ENCODE measurements at regions not wholly inside any gene's neighbourhood (a gene's known extent, or its start where the extent isn't known, plus 50 kb on each side); places are given as distances from the start of the nearest gene placed in this dataset.
"Not testable (repeated sequence)": the region's sequence is repeated elsewhere in the genome, so short reads cannot be mapped to it uniquely, and the experiment has no call there.

GRCh38 chr3:153634683-153635082 lies 472.7 kb downstream of the RAP2B start:
- Histone ChIP-seq H3K4me2 (ENCODE audit: low read length) (no peak overlapping the region), H3K79me2 (ENCODE audit: low read length) (no peaks in the 10 kb centered on the region), H3K27me3 (ENCODE audit: low read depth, low read length) (peaks cover 7% of the 10 kb centered on the region; the same call in 1 of the 2 replicates), H3K36me3 (replicated peaks; ENCODE audit: low read depth, low read length) (no peaks in the 10 kb centered on the region), H3K4me3 (ENCODE audit: low read length) (no peak overlapping the region), H2AFZ (ENCODE audit: low read depth, low read length) (no peak overlapping the region), H3K9ac (ENCODE audit: low read length) (no peak overlapping the region), H3K9me3 (ENCODE audit: insufficient read depth, low read length) (no peaks in the 10 kb centered on the region), H4K20me1 (ENCODE audit: insufficient read depth, low read length) (no peaks in the 10 kb centered on the region), H3K27ac (ENCODE audit: low read length) (no peak overlapping the region), H3K4me1 (ENCODE audit: low read length) (no peaks in the 10 kb centered on the region)
- TF ChIP-seq CTCF (IDR thresholded peaks at IDR 0.05; ENCODE audit: low read depth, low read length) (no peak), EZH2phosphoT487 (IDR thresholded peaks at IDR 0.05; ENCODE audit: low read depth) (no peak)

- H3K27me3 ChIP-seq (ENCODE audit: low read depth, low read length) = no peaks in the 10 kb centered on the region
- H3K27ac ChIP-seq (ENCODE audit: low read length) = no peak overlapping the region
- no peak overlapping the region for H2AFZ ChIP-seq (ENCODE audit: low read depth, low read length)
- TF ChIP-seq CTCF (IDR thresholded peaks at IDR 0.05; ENCODE audit: low read depth, low read length) (no peak), EZH2phosphoT487 (IDR thresholded peaks at IDR 0.05; ENCODE audit: low read depth) (no peak)
- no peaks in the 10 kb centered on the region for H3K4me1 ChIP-seq (ENCODE audit: low read length)
- no peaks in the 10 kb centered on the region for H4K20me1 ChIP-seq (ENCODE audit: insufficient read depth, low read length)
- H3K4me3 ChIP-seq (ENCODE audit: low read length) = no peak overlapping the region
- H3K36me3 ChIP-seq (replicated peaks; ENCODE audit: low read depth, low read length) = no peaks in the 10 kb centered on the region
- no peak overlapping the region for H3K4me2 ChIP-seq (ENCODE audit: low read length)
- no peaks in the 10 kb centered on the region for H3K79me2 ChIP-seq (ENCODE audit: low read length)
- no peaks in the 10 kb centered on the region for H3K9me3 ChIP-seq (ENCODE audit: insufficient read depth, low read length)
- H3K9ac ChIP-seq (ENCODE audit: low read length) = no peak overlapping the region
Observed at GRCh38 chr3:153639631-153640030, 477.6 kb downstream of the RAP2B start.

GRCh38 chr3:153640689-153641665 lies 479.0 kb downstream of the RAP2B start:
- Histone ChIP-seq H3K27me3 (ENCODE audit: low read depth, low read length) (no peaks in the 10 kb centered on the region), H3K4me1 (ENCODE audit: low read length) (no peaks in the 10 kb centered on the region), H3K36me3 (replicated peaks; ENCODE audit: low read depth, low read length) (no peaks in the 10 kb centered on the region), H3K4me3 (ENCODE audit: low read length) (no peak overlapping the region), H3K4me2 (ENCODE audit: low read length) (no peak overlapping the region), H3K9ac (ENCODE audit: low read length) (no peak overlapping the region), H2AFZ (ENCODE audit: low read depth, low read length) (no peak overlapping the region), H3K9me3 (ENCODE audit: insufficient read depth, low read length) (no peaks in the 10 kb centered on the region), H3K27ac (ENCODE audit: low read length) (no peak overlapping the region), H3K79me2 (ENCODE audit: low read length) (no peaks in the 10 kb centered on the region), H4K20me1 (ENCODE audit: insufficient read depth, low read length) (no peaks in the 10 kb centered on the region)
- TF ChIP-seq CTCF (IDR thresholded peaks at IDR 0.05; ENCODE audit: low read depth, low read length) (no peak), EZH2phosphoT487 (IDR thresholded peaks at IDR 0.05; ENCODE audit: low read depth) (no peak)

GRCh38 chr3:153642576-153642975 lies 478.6 kb upstream of the ARHGEF26 start:
- not testable (repeated sequence) for H3K79me2 ChIP-seq (ENCODE audit: low read length); H3K9ac ChIP-seq (ENCODE audit: low read length); H2AFZ ChIP-seq (ENCODE audit: low read depth, low read length); H3K4me3 ChIP-seq (ENCODE audit: low read length); H4K20me1 ChIP-seq (ENCODE audit: insufficient read depth, low read length); H3K4me1 ChIP-seq (ENCODE audit: low read length); H3K36me3 ChIP-seq (replicated peaks; ENCODE audit: low read depth, low read length); H3K27me3 ChIP-seq (ENCODE audit: low read depth, low read length); H3K4me2 ChIP-seq (ENCODE audit: low read length); H3K9me3 ChIP-seq (ENCODE audit: insufficient read depth, low read length); H3K27ac ChIP-seq (ENCODE audit: low read length)

- not testable (repeated sequence) for H3K27me3 ChIP-seq (ENCODE audit: low read depth, low read length); H3K27ac ChIP-seq (ENCODE audit: low read length); H3K4me2 ChIP-seq (ENCODE audit: low read length); H3K4me3 ChIP-seq (ENCODE audit: low read length); H3K79me2 ChIP-seq (ENCODE audit: low read length); H2AFZ ChIP-seq (ENCODE audit: low read depth, low read length); H4K20me1 ChIP-seq (ENCODE audit: insufficient read depth, low read length); H3K36me3 ChIP-seq (replicated peaks; ENCODE audit: low read depth, low read length); H3K9me3 ChIP-seq (ENCODE audit: insufficient read depth, low read length); H3K4me1 ChIP-seq (ENCODE audit: low read length); H3K9ac ChIP-seq (ENCODE audit: low read length)
Observed at GRCh38 chr3:153643471-153643870, 477.7 kb upstream of the ARHGEF26 start.
